Ramos (cell line): ENCODE measurements at regions not wholly inside any gene's neighbourhood (a gene's known extent, or its start where the extent isn't known, plus 50 kb on each side); places are given as distances from the start of the nearest gene placed in this dataset.

Source experiments
- in situ Hi-C: fragments of 300-500 bp; cut with MboI; formaldehyde crosslinking; loops from one replicate; pipeline ENCODE4 v1.14.3; 2022; ENCODE audit warnings: low sequenced_read_pairs; ENCODE audit not compliant: unreplicated experiment

DNA sequence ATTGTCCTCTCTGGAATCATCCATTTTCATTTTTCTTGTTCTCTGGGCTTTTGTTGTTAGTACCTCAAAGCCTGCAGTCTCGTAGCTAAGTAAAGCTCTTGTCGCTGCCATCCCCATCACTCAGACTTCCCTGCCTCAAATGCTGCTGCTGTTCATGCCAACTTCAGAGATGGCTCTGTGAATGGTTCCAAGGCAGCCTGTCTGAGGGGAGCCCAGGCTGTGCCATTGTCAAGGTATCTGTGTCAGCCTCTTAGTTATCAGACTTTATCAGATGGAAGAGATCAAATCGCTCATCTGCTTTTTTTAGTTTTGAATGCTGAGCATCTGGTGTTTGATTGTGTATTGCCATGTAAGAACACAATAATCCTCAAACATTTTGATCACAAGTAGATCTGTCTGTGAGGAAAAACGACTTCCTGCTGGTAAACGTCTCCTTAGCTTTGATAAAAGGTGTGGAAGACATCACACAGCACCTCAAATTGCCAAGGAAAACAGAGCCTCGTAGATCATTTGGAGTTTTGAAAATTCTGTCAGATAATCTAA is 304.2 kb upstream of the ZC3H12C start:
- in situ Hi-C loops: no loop called here

DNA sequence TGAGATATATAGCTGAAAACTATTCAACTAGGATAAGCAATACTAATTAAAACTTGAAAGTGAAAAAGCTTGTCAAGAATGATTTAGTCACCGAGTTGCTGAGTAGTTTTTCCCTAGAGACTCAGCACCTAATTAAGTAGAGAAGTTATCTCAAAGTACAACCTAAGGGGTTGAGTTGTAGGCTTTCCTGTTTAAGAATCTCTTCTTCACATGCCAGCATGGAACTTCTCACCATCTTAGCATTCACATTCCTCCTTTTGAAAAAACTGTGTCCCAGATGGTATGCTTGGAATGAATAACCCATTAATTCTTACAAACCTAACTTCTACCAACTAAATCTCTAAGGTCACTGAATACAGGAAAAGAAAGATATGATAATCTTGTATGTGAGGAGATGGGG is 303.3 kb upstream of the ZC3H12C start:
- in situ Hi-C loops: no loop called here

DNA sequence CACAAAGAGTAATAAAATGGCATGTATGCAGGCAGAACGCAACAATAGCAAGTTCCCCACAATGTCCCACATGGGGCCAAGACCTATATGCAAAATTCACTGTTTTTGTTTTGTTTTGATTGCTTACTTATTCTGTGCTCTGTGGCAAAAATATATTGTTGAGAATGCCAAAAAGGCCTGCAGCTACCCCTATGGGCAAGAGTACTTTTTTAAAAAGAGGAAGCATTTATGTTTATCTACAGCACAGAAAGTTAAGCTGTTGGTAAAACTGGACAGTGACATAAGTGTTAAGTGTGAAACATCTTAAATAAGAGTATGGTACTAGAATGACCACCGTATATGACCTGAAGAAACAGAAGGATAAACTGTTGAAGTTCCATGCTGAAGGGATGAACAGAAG is 301.9 kb upstream of the ZC3H12C start:
- in situ Hi-C loops: no loop called here

DNA sequence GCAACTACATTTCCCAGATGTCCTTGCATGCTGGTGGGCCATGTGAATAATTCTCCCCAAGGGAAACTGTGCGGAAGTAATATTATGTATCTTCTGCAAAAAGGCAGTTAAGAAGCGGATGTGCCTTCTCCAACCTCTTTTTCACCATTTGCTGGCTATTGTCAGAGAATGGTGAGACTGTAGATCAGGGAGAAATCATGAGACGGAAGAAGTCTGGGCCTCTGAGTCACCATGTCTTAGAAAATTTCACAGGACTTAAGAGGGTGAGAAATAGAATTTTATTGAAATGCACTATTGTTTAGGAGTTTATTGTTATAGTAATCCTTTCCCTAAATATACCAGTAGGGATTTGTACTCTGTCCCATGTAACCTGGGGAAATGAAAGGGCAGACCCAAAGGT is 298.7 kb upstream of the ZC3H12C start:
- in situ Hi-C loops: no loop called here

DNA sequence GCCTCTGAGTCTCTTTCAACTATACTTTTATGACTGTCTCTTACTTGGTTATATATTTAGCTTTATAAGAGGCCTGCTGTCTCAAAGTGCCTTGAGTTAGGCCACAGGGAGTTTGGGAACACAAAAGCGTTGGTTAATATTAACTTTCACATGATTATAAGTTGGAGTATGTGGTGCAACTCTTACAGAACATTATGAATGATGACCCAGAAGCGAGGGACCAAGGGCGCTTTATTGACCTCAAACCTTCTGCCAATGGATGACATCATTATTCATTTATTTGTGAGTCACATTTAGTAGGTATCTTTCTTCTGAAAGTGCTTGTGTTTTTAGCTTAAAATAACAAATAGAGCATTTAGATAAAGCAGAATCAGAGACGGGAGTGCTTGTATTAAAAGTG is 298.0 kb upstream of the ZC3H12C start:
- in situ Hi-C loops: no loop called here

DNA sequence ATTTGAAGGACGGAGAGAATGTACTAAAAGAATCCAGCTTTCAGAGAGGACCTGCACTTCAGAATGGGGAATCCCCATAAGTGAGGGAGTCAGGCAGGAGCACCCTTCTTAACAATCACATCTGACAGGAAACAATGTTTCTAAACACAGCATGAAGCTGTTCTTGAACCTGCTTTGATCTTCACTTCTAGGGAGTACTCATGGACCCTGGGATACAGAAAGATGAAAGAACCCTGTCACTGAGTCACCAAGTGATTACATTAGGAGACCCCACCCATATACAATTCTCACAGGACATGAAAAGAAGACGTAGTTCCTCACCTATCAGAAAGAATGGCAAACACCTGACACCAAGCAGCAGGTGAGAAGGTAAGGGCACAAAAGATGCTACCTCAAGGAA is 296.9 kb upstream of the ZC3H12C start:
- in situ Hi-C loops: no loop called here

DNA sequence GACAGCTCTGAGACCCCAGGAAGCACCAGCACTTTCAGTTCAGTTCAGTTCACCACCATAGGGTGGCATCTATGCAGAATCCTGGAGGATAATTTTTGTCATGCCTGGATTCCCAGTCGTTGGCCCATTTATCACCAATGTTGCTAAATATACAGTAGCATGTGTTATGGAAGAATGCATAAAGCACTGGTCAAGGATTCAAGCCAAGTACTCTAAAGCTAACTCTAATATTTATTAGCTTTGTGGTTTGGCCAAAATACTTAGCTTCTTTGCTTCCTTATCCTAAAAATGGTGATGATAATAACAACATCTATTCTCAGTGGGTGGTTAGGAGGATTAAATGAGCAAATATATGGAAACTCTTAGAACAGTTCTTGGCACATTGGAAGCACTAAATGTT is 294.7 kb upstream of the ZC3H12C start:
- in situ Hi-C loops: no loop called here

DNA sequence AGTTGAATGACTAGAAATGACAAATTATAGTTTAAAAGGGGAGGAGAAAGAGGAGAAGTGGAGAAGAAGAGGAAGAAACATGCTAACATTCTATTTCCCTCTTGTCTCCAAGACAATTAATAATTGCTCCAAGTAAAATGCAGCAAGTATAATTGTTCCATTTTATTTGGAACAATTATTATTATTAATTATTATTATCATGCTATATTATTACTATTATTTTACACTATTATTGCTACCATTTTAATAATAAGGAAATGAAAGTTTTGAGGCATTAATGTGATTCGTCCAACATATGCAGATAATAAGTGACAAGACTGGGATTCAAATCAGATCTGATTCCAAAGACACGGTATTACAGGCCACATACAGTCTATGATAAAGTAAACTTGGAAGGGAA is 293.6 kb upstream of the ZC3H12C start:
- in situ Hi-C loops: no loop called here

DNA sequence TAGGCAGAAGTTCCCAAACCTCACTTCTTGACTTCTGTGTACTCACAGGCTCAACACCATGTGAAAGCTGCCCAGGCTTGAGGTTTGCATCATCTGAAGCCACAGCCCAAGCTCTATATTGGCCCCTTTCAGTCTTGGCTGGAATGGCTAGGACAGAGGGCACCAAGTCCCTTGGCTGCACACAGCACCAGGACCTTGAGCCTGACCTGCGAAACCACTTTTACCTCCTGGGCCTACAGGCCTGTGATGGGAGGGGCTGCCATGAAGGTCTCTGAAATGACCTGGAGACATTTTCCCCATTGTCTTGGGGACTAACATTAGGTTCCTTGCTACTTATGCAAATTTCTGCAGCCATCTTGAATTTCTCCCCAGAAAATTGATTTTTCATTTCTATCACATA is 288.3 kb upstream of the ZC3H12C start:
- in situ Hi-C loops: no loop called here

DNA sequence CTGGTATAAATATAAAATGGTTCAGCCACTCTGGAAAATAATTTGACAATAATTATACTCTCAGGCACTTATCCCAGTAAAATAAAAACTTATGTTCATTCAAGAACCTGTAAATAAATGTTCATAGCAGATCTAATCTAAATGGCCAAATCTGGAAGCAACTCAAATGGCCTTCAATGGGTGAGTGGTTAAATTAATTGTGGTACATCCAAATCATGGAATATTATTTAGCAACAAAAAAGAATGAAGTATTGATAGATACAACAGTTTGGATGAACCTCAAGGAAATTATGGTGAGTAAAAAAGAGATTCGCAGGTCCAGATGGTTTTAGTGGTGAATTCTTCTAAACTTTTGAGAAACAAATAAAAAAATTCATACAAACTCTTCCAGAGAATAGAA is 287.0 kb upstream of the ZC3H12C start:
- in situ Hi-C loops: no loop called here

DNA sequence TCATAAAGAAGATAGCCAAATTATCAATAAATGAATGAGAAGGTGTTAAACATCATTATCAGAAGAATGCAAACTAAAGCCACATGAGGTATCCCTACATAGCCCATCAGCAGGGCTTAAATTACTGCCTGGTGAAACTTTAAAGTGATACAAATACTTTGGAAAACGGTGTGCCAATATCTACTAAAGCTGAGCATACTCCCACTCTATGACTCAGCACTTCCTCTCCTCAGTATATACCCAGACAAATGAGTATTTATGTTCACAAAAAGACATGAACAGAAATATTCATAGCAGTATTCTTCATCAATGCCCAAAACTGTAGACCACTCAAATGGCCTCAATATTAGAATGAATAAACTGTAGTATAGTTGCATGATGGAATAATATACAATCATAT is 284.6 kb upstream of the ZC3H12C start:
- in situ Hi-C loops: no loop called here

DNA sequence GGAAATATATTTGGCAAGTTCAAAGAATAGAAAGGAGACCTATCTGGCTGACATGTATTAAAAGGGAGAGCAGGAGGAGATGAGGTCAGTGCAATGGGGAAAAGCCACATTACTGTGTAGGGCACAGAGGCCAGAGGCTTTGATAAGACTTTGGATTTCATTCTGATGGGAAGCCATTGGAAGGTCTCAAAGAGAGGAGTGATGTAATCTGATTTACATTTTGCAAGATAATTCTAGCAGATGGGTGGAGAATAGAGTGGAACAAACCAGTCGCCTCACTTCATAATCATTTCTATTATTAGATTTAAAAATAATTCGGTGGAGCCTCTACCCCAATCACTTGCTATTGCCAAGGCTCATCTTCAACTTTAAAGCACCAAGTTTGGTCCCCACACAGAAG is 278.4 kb upstream of the ZC3H12C start:
- in situ Hi-C loops: no loop called here

DNA sequence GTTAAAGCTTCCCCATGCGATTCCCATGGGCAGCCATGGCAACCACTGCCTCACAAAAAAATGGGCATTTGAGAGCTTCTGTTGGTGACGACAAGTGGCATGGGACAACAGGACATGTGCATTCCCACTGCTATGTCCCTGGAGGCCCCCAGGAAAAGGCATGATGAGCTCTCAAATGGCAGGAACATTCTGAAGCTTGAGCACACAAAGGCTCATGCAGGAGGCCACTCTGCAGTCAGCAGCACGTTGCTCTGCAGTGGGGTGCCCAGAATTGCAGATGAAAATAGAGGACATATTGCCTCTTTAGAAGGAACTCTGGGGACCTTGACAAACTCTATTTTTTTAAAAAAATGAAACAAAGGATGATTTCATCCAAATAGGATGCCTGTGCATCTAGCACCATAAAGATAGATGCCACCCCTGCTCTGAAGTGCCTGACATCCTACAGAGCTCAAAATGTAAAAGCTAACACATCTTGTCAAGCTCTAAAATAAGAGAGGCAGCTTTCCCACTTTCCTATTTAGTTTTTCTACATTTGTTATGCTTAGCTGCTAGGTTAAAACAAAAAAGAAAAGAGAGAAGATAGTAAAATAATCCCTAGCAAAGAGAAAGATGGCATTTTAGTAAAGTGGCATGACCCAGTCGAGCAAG is 277.6 kb upstream of the ZC3H12C start:
- in situ Hi-C loops: no loop called here

DNA sequence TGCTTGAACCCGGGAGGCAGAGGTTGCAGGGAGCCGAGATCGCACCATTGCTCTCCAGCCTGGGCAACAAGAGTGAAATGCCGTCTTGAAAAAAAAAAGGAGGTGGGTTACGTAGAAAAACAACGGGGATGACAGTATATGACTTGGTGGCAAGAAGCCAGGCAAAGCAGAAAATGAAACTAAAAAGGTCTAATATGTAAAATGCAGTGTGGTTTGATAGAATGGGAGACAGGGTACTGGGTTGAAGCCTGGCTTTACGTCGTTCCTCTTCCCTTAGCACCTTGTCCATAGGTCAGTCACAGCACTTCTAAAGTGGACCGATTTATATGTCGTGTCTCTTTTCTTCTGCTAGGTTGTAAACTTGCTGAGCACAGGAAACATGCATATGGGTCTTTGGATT is 274.9 kb upstream of the ZC3H12C start:
- in situ Hi-C loops: no loop called here

DNA sequence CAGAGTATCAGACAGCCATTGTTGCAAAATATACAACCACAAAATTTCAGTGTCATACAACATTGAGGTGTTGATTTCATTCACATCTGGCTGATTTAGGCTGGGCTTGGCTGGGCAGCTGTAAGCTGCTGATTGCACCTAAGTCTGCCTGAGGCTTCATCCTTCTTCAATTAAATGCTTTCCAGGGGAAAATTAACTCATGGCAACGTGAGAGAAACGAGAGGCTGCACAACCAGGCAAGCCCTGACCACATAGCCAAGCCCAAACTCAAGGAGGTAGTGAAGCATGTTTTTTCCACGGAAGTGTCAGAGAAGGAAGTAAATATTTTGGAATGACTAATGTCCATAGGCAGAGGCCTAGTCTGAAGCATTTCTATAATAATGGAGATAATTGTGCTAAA is 273.8 kb upstream of the ZC3H12C start:
- in situ Hi-C loops: no loop called here

DNA sequence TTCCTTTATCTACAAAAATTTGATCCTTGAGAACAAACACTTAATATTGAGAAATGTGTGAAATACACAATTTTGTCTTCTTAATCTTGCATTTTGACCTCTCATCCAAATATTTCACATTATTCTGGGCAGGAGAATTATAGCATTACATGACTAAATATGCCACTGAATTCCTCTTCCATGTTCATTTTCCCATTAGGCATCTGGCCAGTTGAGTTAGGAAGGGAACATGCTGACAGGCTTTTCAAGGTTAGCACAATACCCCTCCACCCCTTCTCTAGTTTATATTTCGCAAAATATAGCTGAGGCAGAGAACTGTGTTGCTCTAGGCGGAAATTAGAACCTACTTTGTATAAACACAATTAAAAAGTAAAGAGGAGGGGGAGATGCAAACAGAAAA is 271.7 kb upstream of the ZC3H12C start:
- in situ Hi-C loops: no loop called here

DNA sequence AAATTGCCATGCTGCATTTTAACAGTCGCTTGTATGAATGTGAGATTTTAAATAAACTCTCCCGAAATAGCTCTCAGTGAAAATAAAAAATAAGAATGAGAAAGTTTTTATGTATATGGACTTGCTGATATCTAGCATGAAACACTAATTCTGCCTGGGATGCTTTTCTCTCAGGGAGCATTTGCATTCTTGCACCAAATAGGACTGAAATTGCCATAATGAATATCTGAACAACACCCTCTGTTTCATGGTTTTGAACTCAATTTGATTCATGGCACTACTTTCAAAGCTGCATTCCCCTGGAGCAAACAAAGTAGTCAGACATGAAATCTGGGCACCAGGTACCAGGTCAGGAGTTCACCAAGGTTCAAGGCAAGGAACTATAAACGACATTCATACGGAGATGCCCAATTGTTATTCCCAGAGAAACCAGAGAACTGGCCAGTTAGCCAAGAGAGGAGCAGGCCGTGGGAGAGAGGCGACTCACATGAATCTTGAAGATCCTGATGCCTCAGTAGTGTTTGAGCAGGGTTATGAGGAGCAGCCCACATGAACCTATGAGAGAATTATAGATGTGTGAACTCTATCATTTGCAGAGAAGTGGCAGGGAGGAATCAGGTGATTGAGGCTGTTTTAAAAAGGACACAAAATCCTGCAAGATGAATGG is 270.6 kb upstream of the ZC3H12C start:
- in situ Hi-C loops: no loop called here

DNA sequence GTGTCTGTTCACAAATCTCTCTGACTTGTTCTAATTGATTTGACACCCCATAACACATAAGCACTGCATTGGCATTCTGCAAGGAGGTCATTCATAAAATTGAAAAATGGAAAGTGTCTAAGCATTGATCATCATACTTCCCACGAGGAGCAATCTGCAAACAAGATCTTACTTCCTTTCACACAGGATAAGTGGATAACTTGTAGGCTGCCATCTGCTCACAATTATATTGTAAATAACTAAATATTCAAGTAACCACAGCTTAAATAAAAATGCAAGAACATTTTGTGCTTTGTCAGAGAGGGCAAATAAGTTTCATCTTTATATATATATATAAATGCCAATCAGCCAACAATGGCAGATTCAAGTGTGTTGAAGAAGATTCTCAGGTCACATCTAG is 264.8 kb upstream of the ZC3H12C start:
- in situ Hi-C loops: no loop called here

DNA sequence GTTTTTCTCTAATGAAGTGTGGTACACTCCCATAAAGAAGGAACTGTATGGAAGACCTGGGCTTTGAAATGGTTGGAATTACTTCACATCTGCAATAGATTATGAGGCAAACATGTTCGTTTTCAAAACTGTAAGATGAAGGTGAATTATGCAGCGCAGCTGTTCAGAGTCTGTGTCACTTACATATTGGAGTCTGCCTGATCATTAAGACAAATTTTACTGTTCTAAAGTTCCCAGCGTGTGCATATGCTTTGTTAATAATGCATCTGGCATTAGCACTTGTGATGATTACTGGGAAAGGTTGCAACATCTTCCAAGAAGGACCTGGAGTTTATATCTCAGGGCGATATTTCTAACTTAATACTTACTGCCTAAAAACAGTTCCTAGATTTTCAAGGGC is 255.2 kb upstream of the ZC3H12C start:
- in situ Hi-C loops: no loop called here

DNA sequence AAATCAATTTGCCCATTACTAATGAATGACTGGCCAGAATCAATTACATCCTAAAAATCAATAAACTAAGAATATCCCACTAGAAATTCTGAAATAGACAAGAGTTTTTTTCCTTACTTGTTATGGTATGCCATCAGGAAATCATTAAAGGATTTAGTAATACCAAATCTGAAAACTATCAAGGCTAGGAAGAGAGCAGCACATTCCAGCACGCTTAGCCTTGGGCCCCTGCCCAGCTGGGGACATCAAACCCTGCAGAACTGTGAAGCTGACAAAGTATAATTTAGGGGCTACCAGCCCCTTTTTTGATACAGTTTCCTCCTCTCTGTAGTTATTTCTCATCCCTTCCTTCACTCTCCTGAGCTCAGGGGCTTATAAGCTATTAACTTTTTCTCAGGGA is 247.8 kb upstream of the ZC3H12C start:
- in situ Hi-C loops: no loop called here

DNA sequence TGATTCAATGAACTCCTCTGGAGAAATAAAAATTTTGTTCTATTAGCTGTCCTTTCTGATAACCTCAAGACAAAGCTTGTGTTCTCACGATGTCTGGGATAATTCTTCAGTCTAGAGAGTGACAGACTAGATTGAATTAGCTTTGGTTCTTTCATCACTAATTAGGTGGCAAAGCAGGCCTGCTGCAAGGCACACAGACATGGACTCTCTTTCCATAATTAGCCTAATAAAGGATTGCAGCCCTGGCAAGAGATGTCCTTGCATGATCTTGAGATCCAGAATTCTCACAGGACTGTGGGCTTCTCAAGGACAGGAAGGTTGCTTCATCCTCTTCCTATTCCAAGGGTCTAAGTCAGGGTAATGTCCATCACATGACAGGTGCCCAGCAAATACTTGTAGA is 245.6 kb upstream of the ZC3H12C start:
- in situ Hi-C loops: no loop called here

DNA sequence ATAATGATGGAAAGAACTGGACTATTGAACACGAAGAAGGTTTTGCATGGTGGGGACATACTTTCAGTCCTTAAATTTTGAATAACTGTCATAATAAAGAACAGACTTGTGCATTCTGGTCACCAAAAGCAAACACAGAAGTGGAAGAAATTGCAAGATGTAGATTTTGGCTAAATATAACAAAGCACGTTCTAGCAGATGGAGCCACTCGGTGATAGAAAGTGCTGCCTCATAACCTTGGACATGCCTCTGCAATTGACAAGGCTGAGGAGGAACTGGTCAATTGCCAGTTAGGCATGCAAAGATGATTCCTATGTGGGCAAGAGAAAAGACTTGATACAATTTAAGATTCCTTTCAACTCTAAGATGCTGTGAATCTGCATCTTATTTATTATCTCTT is 244.1 kb upstream of the ZC3H12C start:
- in situ Hi-C loops: no loop called here
